Right renal cortex interstitium (tissue), 3 donors: ENCODE measurements at regions not wholly inside any gene's neighbourhood (a gene's known extent, or its start where the extent isn't known, plus 50 kb on each side); places are given as distances from the start of the nearest gene placed in this dataset.
A peak's percentile ranks its signal among the peaks of the same experiment; 100 is the strongest.
"Not testable (repeated sequence)": the region's sequence is repeated elsewhere in the genome, so short reads cannot be mapped to it uniquely, and the experiment has no call there.

Source experiments
- DNase-seq, 3 donors: peaks; one replicate each; pipeline ENCODE4 v3.0.0-alpha.2; 2013; ENCODE audit warnings: low read depth in 3 of 3, low spot score in 2 of 3

DNA sequence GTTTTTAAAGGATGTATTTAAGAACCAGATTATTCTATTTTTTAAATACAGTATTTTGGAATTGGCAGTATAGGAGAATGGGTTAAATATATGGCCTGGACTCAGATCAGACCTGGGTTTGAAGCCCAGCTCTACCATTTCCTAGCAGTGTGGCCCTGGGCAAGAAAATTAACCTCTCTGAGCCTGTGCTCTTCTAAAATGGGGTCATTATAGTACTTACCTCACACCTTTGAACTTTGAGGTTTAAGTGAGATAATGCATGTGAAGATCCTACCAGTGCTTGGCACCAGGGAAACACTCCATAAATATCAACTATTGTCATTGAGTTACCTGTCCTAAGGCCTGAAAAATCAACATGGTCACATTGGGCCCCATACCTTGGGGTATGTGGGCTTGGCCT, 93.4 kb upstream of the WSB1 start:
- no peak for DNase-seq

DNA sequence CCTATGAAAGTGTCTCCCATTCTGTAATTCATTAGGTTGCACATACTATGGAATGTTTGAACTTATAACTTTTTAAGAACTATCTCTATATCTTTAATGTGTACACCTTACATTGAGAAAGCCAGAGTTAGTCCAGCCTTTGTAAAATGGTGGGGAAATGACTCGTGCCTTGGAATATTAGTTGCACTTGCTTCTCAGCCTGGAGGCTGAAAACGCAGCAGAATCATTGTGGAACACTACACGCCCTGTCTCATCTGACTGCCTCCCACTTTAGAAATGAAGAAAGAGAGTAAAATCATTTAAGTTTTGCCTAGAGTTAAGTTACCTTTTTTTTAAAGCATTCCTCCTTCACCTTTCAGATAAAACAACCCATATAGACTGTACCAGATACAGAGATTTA, 90.7 kb upstream of the WSB1 start:
- no peak for DNase-seq

- DNase-seq, result no peak
These were observed 87.5 kb upstream of the WSB1 start for GRCh38 chr17:27206447-27206846.

DNA sequence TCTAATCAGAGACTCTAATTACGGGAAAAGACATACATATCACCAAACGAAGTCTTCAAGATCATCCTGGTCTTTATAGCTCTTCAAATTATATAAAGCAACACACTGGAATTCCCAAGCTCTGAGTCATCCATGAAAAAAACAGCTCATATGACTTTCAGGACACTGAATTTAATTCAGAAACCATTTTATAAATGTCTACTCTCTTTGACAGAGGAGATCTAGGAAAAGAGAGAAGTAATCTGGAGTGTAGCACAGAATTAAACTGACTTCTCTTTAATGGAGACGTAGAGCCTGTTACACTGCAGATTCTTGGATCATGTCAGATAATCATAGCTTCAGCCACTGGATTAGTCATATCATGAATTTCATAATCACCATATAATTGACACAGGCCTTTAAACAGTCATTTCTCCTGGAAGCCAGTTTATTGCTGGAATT, 86.8 kb upstream of the WSB1 start:
- DNase-seq, result no peak

DNA sequence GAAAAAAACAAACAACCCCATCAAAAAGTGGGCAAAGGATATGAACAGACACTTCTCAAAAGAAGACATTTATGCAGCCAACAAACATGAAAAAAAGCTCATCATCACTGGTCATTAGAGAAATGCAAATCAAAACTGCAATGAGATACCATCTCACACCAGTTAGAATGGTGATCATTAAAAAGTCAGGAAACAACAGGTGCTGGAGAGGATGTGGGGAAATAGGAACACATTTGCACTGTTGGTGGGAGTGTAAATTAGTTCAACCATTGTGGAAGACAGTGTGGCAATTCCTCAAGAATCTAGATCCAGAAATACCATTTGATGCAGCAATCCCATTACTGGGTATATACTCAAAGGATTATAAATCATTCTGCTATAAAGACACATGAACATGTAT, 85.5 kb upstream of the WSB1 start:
- DNase-seq, result not testable (repeated sequence)

GRCh38 chr17:27209316-27209715, 84.6 kb upstream of the WSB1 start:
- DNase-seq, result no peak

GRCh38 chr17:27210809-27211208, 83.1 kb upstream of the WSB1 start:
- DNase-seq, result not testable (repeated sequence)

DNA sequence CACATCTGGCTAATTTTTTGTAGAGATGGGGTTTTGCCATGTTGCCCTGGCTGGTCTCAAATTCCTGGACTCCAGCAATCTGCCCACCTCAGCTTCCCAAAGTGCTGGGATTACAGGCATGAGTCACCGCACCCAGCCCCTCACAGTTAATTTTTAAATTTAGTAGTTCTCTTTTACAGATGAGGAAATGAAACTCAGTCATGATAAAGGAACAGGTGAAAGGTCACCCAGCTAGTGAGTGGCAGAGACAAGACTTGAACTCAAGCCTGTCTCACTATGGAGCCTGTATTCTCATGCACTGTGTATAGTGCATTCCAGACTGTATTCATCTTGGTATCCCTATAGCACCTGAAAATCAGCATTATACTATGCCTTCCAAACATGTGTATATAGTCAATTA, 77.1 kb upstream of the WSB1 start:
- no peak for DNase-seq

DNA sequence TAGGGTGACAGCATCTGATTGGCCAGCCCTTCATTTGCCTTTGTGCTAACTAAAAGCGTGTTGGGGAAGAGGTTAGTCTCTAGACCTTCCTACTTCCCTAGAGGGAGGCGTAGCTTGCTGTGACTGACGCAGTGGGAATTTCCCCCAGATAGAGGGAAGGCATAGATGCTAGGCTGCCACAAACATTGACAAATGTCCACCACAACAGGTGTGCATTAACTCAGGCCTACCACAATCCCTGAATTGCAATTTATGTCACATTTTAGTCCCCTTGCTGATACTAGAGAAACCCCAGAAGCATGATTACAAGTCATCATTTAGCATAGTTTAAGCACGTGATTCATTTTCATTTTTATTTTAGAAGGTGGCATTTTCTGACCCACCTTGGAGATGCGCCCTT, 76.3 kb upstream of the WSB1 start:
- DNase-seq, result no peak

- DNase-seq, result no peak
These were observed 75.9 kb upstream of the WSB1 start for GRCh38 chr17:27218041-27218440.

- DNase-seq, result no peak
These were observed 75.0 kb upstream of the WSB1 start for GRCh38 chr17:27218719-27219488.

GRCh38 chr17:27222515-27222914, 71.4 kb upstream of the WSB1 start:
- DNase-seq, result no peak

GRCh38 chr17:27224526-27225315, 69.2 kb upstream of the WSB1 start:
- no peak for DNase-seq

- no peak for DNase-seq
These were observed 67.2 kb upstream of the WSB1 start for GRCh38 chr17:27226611-27227230.

DNA sequence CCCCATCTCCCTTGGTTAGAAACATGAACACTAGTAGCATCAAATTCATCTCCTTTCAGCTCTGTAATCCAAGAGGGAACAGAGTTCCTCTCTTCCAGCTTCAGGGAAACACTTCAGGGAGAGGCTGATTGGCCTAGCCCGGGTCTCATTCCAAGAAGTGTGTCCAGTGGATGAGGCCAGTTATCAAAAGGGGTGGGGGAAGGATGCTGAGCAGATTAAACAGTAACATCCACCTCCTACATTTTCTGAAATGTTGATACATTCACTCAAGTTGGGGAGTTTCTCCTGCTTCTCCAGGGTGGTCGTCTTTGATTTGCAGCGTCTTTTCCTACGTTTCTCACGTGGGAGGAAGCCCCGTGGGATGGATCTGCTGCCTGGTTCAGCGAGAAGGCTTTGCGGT, 62.9 kb upstream of the WSB1 start:
- DNase-seq, result no peak

GRCh38 chr17:27232328-27232727, 61.6 kb upstream of the WSB1 start:
- DNase-seq, result no peak

- DNase-seq, result no peak
These were observed 60.9 kb upstream of the WSB1 start for GRCh38 chr17:27233059-27233458.

DNA sequence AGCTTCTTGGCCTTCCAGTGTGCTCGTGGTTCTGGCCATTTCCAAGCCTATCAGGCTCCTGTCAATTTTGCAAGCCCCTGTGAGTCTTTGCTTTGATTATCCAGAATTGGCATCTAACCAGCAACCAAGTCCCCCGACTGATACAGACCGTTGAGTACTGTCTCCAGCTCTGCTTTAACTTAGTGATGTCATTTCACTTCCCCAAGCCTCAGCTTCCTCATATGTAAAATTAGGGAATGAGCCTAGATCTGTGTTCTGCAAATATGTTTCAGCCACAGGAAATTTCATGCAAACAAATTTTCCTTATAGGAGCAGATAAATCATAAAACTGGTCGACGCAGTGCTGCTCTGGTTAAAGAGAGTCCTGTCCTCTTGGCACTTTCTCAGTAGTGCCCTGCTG, 60.1 kb upstream of the WSB1 start:
- no peak for DNase-seq

DNA sequence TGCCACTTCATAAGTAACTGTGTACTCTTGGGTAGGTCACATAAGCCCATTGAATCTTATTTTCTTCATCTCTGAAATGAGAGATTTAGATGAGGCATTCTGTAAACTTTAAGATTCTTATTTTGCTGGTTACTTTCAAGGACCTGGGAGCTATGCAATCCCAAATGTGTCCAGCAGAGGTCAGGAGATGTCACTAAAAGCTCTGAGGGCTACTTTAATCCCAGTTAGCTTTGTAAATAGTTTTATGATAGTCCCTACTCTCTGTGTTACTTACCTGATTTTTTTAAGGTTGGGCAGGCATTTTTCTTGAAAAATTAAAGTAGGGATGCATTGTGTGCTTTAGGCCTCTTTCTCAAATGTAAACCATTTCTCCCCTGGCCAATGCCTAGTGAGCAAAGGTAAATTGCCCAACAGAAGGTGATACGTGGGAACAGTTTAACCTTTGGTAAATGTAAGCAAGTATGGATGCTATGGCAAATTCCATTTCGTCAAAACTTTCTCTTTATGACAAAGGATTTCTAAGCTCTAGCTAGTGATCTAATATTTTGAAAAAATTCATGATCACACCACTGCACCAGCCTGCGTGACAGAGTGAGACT, 57.1 kb upstream of the WSB1 start:
- DNase-seq, result peak; percentile 48 to 64 (median 63)

DNA sequence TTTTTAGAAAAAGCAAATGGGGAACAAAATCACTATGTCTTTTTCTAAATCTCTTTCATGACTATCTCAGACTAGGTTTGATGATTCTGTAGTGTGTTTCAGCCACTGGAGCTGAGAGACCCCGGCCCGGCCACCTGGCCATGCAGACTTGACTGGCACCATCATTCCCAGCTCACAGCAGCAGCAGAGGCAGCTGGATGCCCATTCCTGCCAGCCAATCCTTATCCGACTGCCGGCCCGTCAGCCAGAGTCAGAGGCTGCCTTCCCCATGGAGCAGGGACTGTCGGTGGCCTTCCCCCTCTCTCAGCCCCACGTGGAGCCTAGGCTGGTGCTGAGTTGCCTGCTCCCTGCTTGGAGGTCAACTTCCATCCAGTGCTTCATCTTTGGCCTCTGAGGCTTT, 56.0 kb upstream of the WSB1 start:
- DNase-seq, result no peak

DNA sequence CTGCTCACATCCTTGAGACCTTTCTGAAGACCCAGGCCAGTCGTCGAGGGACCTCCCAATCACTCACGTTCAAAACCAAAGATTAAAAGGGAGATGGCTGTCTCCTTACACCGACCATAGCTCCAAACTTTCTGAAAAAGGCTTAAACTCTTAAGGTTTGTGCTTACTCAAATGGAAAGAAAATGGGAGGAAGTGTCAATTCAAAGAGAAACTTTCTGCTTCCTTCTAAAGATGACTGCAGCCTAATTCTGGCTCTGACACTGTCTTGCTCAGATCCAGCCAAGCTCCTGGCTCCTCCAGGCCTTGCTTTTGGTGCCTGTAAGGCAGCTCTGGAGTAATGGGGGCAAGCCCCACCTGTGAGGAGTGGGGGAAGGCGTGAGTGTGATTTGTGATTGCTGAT, 54.9 kb upstream of the WSB1 start:
- DNase-seq, result no peak
